B cell (primary cell): ENCODE measurements at regions not wholly inside any gene's neighbourhood (a gene's known extent, or its start where the extent isn't known, plus 50 kb on each side); places are given as distances from the start of the nearest gene placed in this dataset.

Source experiments
- CTCF ChIP-seq: fragments of 200-600 bp; IDR thresholded peaks from one replicate; pipeline ENCODE4 v1.8.0; 2022; ENCODE audit warnings: antibody characterized with exemption, mild to moderate bottlenecking
- EZH2 ChIP-seq: IDR thresholded peaks from 2 replicates; pipeline ENCODE4 v1.6.1; 2012; ENCODE audit warnings: borderline replicate concordance, low read depth, mild to moderate bottlenecking, moderate library complexity, low read length; ENCODE audit not compliant: insufficient read depth, poor library complexity, severe bottlenecking

GRCh38 chr1:217106231-217106901 lies 383.1 kb upstream of the ESRRG start:
- no peak for TF ChIP-seq CTCF
- TF ChIP-seq EZH2, result no peak
